H1 (cell line): ENCODE measurements at regions not wholly inside any gene's neighbourhood (a gene's known extent, or its start where the extent isn't known, plus 50 kb on each side); places are given as distances from the start of the nearest gene placed in this dataset.

Source experiments
- CTCF ChIA-PET: fragments of 300-600 bp; sonication (Branson Sonifier 250); formaldehyde crosslinking; loops from one replicate; lab custom pipeline; 2021; ENCODE audit not compliant: partially characterized antibody; lab: Charles Lee
- POLR2A ChIA-PET: fragments of 300-600 bp; sonication (Branson Sonifier 250); formaldehyde crosslinking; loops from one replicate; lab custom pipeline; 2021; ENCODE audit warnings: inconsistent platforms; ENCODE audit not compliant: partially characterized antibody; lab: Charles Lee
- DNase-seq, 2 experiments: peaks; one replicate each; pipeline versions ENCODE4 v3.0.0 to v3.0.0-alpha.2; 2010 to 2022; ENCODE audit warnings: low spot score in 2 of 2, low read depth in 1 of 2, mixed read lengths in 1 of 2
- FAIRE-seq: peaks from 2 replicates; lab custom pipeline; 2011; peaks lifted over from hg19 to GRCh38; lab: Jason Lieb, UNC
- H2AFZ ChIP-seq: 2 replicates; pipeline ENCODE4 v1.8.1; 2012; ENCODE audit warnings: low read length, inconsistent platforms
- H2AK5ac ChIP-seq: 2 replicates; pipeline ENCODE4 v1.6.1; 2013; ENCODE audit warnings: low read depth, low read length
- H2BK120ac ChIP-seq: replicated peaks from 2 replicates; pipeline ENCODE3; 2013; ENCODE audit warnings: low read depth, low read length, inconsistent platforms
- H2BK12ac ChIP-seq: 2 replicates; pipeline ENCODE4 v1.6.1; 2013; ENCODE audit warnings: low read depth, low read length
- H2BK15ac ChIP-seq: 2 replicates; pipeline ENCODE4 v1.6.1; 2013; ENCODE audit warnings: low read length
- H2BK20ac ChIP-seq: 2 replicates; pipeline ENCODE4 v1.6.1; 2013; ENCODE audit warnings: low read length
- H2BK5ac ChIP-seq: 2 replicates; pipeline ENCODE4 v1.6.1; 2013; ENCODE audit warnings: low read depth, low read length
- H3K14ac ChIP-seq: 2 replicates; pipeline ENCODE4 v1.6.1; 2013; ENCODE audit warnings: inconsistent platforms; ENCODE audit not compliant: insufficient read length
- H3K18ac ChIP-seq: 2 replicates; pipeline ENCODE4 v1.6.1; 2013; ENCODE audit warnings: low read length; ENCODE audit errors: extremely low read depth
- H3K23ac ChIP-seq: 2 replicates; pipeline ENCODE4 v1.6.1; 2013; ENCODE audit warnings: inconsistent platforms; ENCODE audit not compliant: insufficient read length
- H3K23me2 ChIP-seq: 2 replicates; pipeline ENCODE4 v1.6.1; 2013; ENCODE audit warnings: low read depth, low read length
- H3K27ac ChIP-seq: 2 replicates; pipeline ENCODE4 v1.6.1; 2011; ENCODE audit warnings: low read depth, low read length, inconsistent platforms
- H3K27me3 ChIP-seq, 4 experiments: replicated peaks in 1 of 4; 1 replicate in 1 of 4; 2 replicates in 3 of 4; pipeline versions ENCODE4 v1.6.1 to v1.8.1; 2011 to 2013; ENCODE audit warnings: low read length in 3 of 4, mild to moderate bottlenecking in 3 of 4, inconsistent platforms in 2 of 4, mixed read lengths in 2 of 4, moderate library complexity in 1 of 4; ENCODE audit not compliant: control insufficient read depth in 3 of 4, insufficient read depth in 3 of 4; ENCODE audit errors: extremely low read depth in 1 of 4
- H3K36me3 ChIP-seq, 4 experiments: 2 replicates each; pipeline versions ENCODE4 v1.6.1 to v1.8.1; 2011 to 2013; ENCODE audit warnings: mild to moderate bottlenecking in 4 of 4, low read length in 3 of 4, moderate library complexity in 2 of 4, control low read depth in 1 of 4, inconsistent platforms in 1 of 4; ENCODE audit not compliant: insufficient read depth in 4 of 4, control insufficient read depth in 2 of 4
- H3K4ac ChIP-seq: replicated peaks from 2 replicates; pipeline ENCODE3; 2013; ENCODE audit warnings: low read length, low read depth, mixed read lengths, inconsistent platforms; ENCODE audit not compliant: insufficient read length
- H3K4me1 ChIP-seq, 4 experiments: replicated peaks in 1 of 4; 1 replicate in 1 of 4; 2 replicates in 3 of 4; pipeline versions ENCODE4 v1.6.1 to v1.8.1; 2011 to 2013; ENCODE audit warnings: low read length in 3 of 4, inconsistent platforms in 2 of 4, mixed read lengths in 1 of 4; ENCODE audit not compliant: insufficient read depth in 4 of 4, control insufficient read depth in 3 of 4
- H3K4me2 ChIP-seq, 2 experiments: 2 replicates each; pipeline versions ENCODE4 v1.6.1 to v1.8.1; 2011 to 2013; ENCODE audit warnings: low read depth in 2 of 2, low read length in 2 of 2, control low read depth in 1 of 2, inconsistent platforms in 1 of 2, mild to moderate bottlenecking in 1 of 2; ENCODE audit not compliant: insufficient read depth in 1 of 2
- H3K4me3 ChIP-seq, 4 experiments: fragments of 200-600, 300-600 bp in 1 of 4; sonication (generic), shearing (Covaris generic), sonication (Bioruptor Twin) in 1 of 4; 2 replicates each; pipeline versions ENCODE4 v1.5.1 to v1.8.1; 2011 to 2016; ENCODE audit warnings: low read length in 4 of 4, low read depth in 3 of 4, control low read depth in 2 of 4, inconsistent platforms in 2 of 4, mild to moderate bottlenecking in 2 of 4, mixed read lengths in 1 of 4, moderate library complexity in 1 of 4; ENCODE audit not compliant: insufficient read depth in 2 of 4; ENCODE audit errors: extremely low read depth in 1 of 4
- H3K56ac ChIP-seq: replicated peaks from 2 replicates; pipeline ENCODE3; 2013; ENCODE audit warnings: low read depth, mild to moderate bottlenecking, mixed read lengths, low read length, inconsistent platforms; ENCODE audit not compliant: insufficient read length
- H3K79me1 ChIP-seq: 2 replicates; pipeline ENCODE4 v1.6.1; 2013; ENCODE audit warnings: low read depth, low read length, control low read depth
- H3K79me2 ChIP-seq, 2 experiments: 2 replicates each; pipeline versions ENCODE4 v1.6.1 to v1.8.1; 2012 to 2013; ENCODE audit warnings: low read length in 2 of 2, mild to moderate bottlenecking in 2 of 2, inconsistent platforms in 1 of 2; ENCODE audit not compliant: insufficient read depth in 2 of 2, control insufficient read depth in 1 of 2
- H3K9ac ChIP-seq, 4 experiments: replicated peaks in 1 of 4; 1 replicate in 1 of 4; 2 replicates in 3 of 4; pipeline versions ENCODE4 v1.6.1 to v1.8.1; 2011 to 2013; ENCODE audit warnings: low read depth in 3 of 4, low read length in 3 of 4, control low read depth in 2 of 4, mild to moderate bottlenecking in 2 of 4, moderate library complexity in 2 of 4, inconsistent platforms in 1 of 4; ENCODE audit errors: extremely low read depth in 1 of 4
- H3K9me3 ChIP-seq, 2 experiments: 2 replicates each; pipeline versions ENCODE4 v1.6.1 to v1.8.1; 2012 to 2013; ENCODE audit warnings: mild to moderate bottlenecking in 2 of 2, moderate library complexity in 2 of 2, control low read depth in 1 of 2, inconsistent platforms in 1 of 2, low read depth in 1 of 2, low read length in 1 of 2, mixed read lengths in 1 of 2; ENCODE audit not compliant: insufficient read depth in 2 of 2
- H4K20me1 ChIP-seq, 2 experiments: replicated peaks in 1 of 2; 2 replicates each; pipeline versions ENCODE3 to v1.8.1; 2011 to 2013; ENCODE audit warnings: inconsistent platforms in 2 of 2, low read length in 2 of 2, mild to moderate bottlenecking in 1 of 2; ENCODE audit not compliant: insufficient read depth in 2 of 2, control insufficient read depth in 1 of 2
- H4K5ac ChIP-seq: 2 replicates; pipeline ENCODE4 v1.6.1; 2013; ENCODE audit warnings: low read length, low read depth, mixed read lengths, inconsistent platforms; ENCODE audit not compliant: insufficient read length
- H4K8ac ChIP-seq: 2 replicates; pipeline ENCODE4 v1.8.0; 2013; ENCODE audit warnings: mild to moderate bottlenecking, moderate library complexity, low read length, inconsistent platforms; ENCODE audit not compliant: insufficient read depth; ENCODE audit errors: extremely low read depth
- H4K91ac ChIP-seq: replicated peaks from 2 replicates; pipeline ENCODE3; 2013; ENCODE audit warnings: low read length, mixed read lengths, inconsistent platforms; ENCODE audit not compliant: insufficient read length
- BCL11A ChIP-seq, 2 experiments: IDR thresholded peaks; one replicate each; pipeline ENCODE4 v1.6.1; 2011; ENCODE audit warnings: low read depth in 2 of 2, low read length in 2 of 2, mild to moderate bottlenecking in 2 of 2
- WGBS, 2 experiments: shearing (Covaris generic) in 1 of 2; methylation state at CpG; one replicate each; pipeline versions ENCODE4 v1.1.6 to v1.1.7; 2013 to 2015; ENCODE audit warnings: low lambda C conversion rate in 2 of 2, mixed read lengths in 2 of 2, inconsistent platforms in 1 of 2, low coverage in 1 of 2, missing lambda C conversion rate in 1 of 2; ENCODE audit not compliant: insufficient replicate concordance in 2 of 2, insufficient coverage in 1 of 2, insufficient read length in 1 of 2; ENCODE audit errors: extremely low coverage in 1 of 2, missing lambda C conversion rate in 1 of 2; 5-methylcytosine and 5-hydroxymethylcytosine counted together

GRCh38 chr20:43836790-43837189, 77.9 kb upstream of the TOX2 start:
- H4K91ac ChIP-seq: no peak overlapping the region
- no peak overlapping the region for H2BK20ac ChIP-seq
- no peak overlapping the region for H4K5ac ChIP-seq
- no peak overlapping the region for H3K23ac ChIP-seq
- H3K79me2 ChIP-seq: no peaks in the 10 kb centered on the region
- no peak overlapping the region for H3K14ac ChIP-seq
- H3K36me3 ChIP-seq: no peaks in the 10 kb centered on the region
- POLR2A ChIA-PET: no interaction called here
- WGBS, 2 experiments: 93% methylated on average over 6 of the region's 6 CpGs; no CpG with 5 or more reads in 1 of the 2 experiments
- no peak overlapping the region for H2BK12ac ChIP-seq
- no peak for FAIRE-seq
- no peak overlapping the region for H3K56ac ChIP-seq
- H2BK15ac ChIP-seq: 0 out of 2 replicates have a peak overlapping the region, but pooled peaks have one; percentile 72
- H3K79me1 ChIP-seq: no peaks in the 10 kb centered on the region
- no peak overlapping the region for H3K4ac ChIP-seq
- TF ChIP-seq BCL11A (IDR thresholded peaks at IDR 0.05; ENCODE audit: low read depth in 2 of 2, low read length in 2 of 2): no peak
- TF ChIP-seq, all 59 proteins: peak for 0
- CTCF ChIA-PET: interaction anchor here (0.9 kb wide), 1 partner anchor 8 kb away, joined by 3 read pairs; no protein-coding TSS in a partner anchor
- Histone ChIP-seq H3K27me3 (no peaks in the 10 kb centered on the region), H3K9me3 (no peaks in the 10 kb centered on the region), H3K27ac (no peak overlapping the region), H3K23me2 (peaks cover 5% of the 10 kb centered on the region; the same call in 1 of the 2 replicates), H2BK5ac (no peak overlapping the region), H4K20me1 (no peaks in the 10 kb centered on the region), H3K9ac (no peak overlapping the region), H2BK120ac (no peak overlapping the region), H2AFZ (no peak overlapping the region), H3K18ac (no peak overlapping the region), H3K4me3 (no peak overlapping the region), H3K4me1 (no peaks in the 10 kb centered on the region), H2AK5ac (no peak overlapping the region), H3K4me2 (no peak overlapping the region), H4K8ac (no peak overlapping the region)
- DNase-seq: peak in 1 of 2 experiments; percentile 16
